IMR-90 (cell line): ENCODE measurements at regions not wholly inside any gene's neighbourhood (a gene's known extent, or its start where the extent isn't known, plus 50 kb on each side); places are given as distances from the start of the nearest gene placed in this dataset.

Experiments
- ATAC-seq: fragments of 200-7000 bp; cut with Tn5 transposase; 2 replicates; pipeline ENCODE4 v1.9.1; 2020; ENCODE audit warnings: low read depth, mild to moderate bottlenecking, moderate library complexity
- BruUV-seq: library from RNA; stranded (reverse); fragments of 400-500 nt; replicated peaks from 2 replicates; lab custom pipeline; 2021; lab: Mats Ljungman, UMichigan
- CTCF ChIA-PET: fragments of 300-600 bp; formaldehyde crosslinking; extraction: SDS; loops from one replicate; lab custom pipeline; 2021; ENCODE audit warnings: antibody characterized with exemption; lab: Yijun Ruan, JAX
- POLR2A ChIA-PET: fragments of 300-600 bp; sonication (Branson Sonifier 250); formaldehyde crosslinking; loops from one replicate; lab custom pipeline; 2022; ENCODE audit warnings: antibody characterized with exemption; ENCODE audit not compliant: unreplicated experiment; lab: Charles Lee
- DNase-seq: peaks from one replicate; pipeline ENCODE4 v3.0.0; 2013
- H2AFZ ChIP-seq: replicated peaks from 2 replicates; pipeline ENCODE3; 2013; ENCODE audit warnings: low read length, mild to moderate bottlenecking; ENCODE audit not compliant: poor library complexity
- H2AK5ac ChIP-seq: 2 replicates; pipeline ENCODE4 v1.6.1; 2013; ENCODE audit warnings: low read depth, low read length, inconsistent platforms
- H2AK9ac ChIP-seq: replicated peaks from 2 replicates; pipeline ENCODE3; 2013; ENCODE audit warnings: mild to moderate bottlenecking, low read depth, low read length, moderate library complexity; ENCODE audit not compliant: poor library complexity
- H2BK120ac ChIP-seq: 2 replicates; pipeline ENCODE4 v1.6.1; 2013; ENCODE audit warnings: low read depth, low read length, inconsistent platforms
- H2BK15ac ChIP-seq: 3 replicates; pipeline ENCODE4 v1.6.1; 2013; ENCODE audit warnings: low read depth, low read length, inconsistent platforms
- H2BK20ac ChIP-seq: 2 replicates; pipeline ENCODE4 v1.6.1; 2013; ENCODE audit warnings: low read depth, mild to moderate bottlenecking, inconsistent platforms, low read length, moderate library complexity
- H2BK5ac ChIP-seq: 2 replicates; pipeline ENCODE4 v1.6.1; 2013; ENCODE audit warnings: mild to moderate bottlenecking, low read depth, low read length, inconsistent platforms; ENCODE audit not compliant: poor library complexity, severe bottlenecking
- H3K14ac ChIP-seq: replicated peaks from 2 replicates; pipeline ENCODE4 v1.6.1; 2013; ENCODE audit warnings: low read depth, low read length, inconsistent platforms
- H3K18ac ChIP-seq: 2 replicates; pipeline ENCODE4 v1.6.1; 2013; ENCODE audit warnings: low read depth, low read length, control low read depth
- H3K23ac ChIP-seq: 2 replicates; pipeline ENCODE4 v1.6.1; 2013; ENCODE audit warnings: low read depth, low read length, inconsistent platforms
- H3K27ac ChIP-seq: 2 replicates; pipeline ENCODE4 v1.5.1; 2013; ENCODE audit warnings: mild to moderate bottlenecking, control low read depth, low read length; ENCODE audit not compliant: insufficient read depth
- H3K27me3 ChIP-seq: 2 replicates; pipeline ENCODE4 v1.6.1; 2013; ENCODE audit warnings: low read length; ENCODE audit not compliant: control insufficient read depth, insufficient read depth
- H3K36me3 ChIP-seq: 2 replicates; pipeline ENCODE4 v1.6.1; 2013; ENCODE audit warnings: low read length, mixed read lengths; ENCODE audit not compliant: control insufficient read depth, insufficient read depth
- H3K4ac ChIP-seq: 2 replicates; pipeline ENCODE4 v1.6.1; 2013; ENCODE audit warnings: low read depth, low read length, inconsistent platforms
- H3K4me1 ChIP-seq: 2 replicates; pipeline ENCODE4 v1.6.1; 2013; ENCODE audit warnings: low read length, mixed read lengths; ENCODE audit not compliant: control insufficient read depth, insufficient read depth
- H3K4me2 ChIP-seq: 2 replicates; pipeline ENCODE4 v1.6.1; 2013; ENCODE audit warnings: low read depth, mild to moderate bottlenecking, control low read depth, low read length, moderate library complexity
- H3K4me3 ChIP-seq: 2 replicates; pipeline ENCODE4 v1.5.1; 2013; ENCODE audit warnings: low read depth, mild to moderate bottlenecking, control low read depth, low read length, moderate library complexity; ENCODE audit not compliant: insufficient read depth
- H3K56ac ChIP-seq: 2 replicates; pipeline ENCODE4 v1.6.1; 2013; ENCODE audit warnings: low read length, inconsistent platforms; ENCODE audit not compliant: insufficient read depth; ENCODE audit errors: extremely low read depth
- H3K79me1 ChIP-seq, 2 experiments: 2 replicates each; pipeline ENCODE4 v1.6.1; 2013; ENCODE audit warnings: low read length in 2 of 2, inconsistent platforms in 1 of 2, low read depth in 1 of 2
- H3K9ac ChIP-seq: 2 replicates; pipeline ENCODE4 v1.6.1; 2013; ENCODE audit warnings: low read depth, low read length, control low read depth
- H3K9me1 ChIP-seq: 2 replicates; pipeline ENCODE4 v1.6.1; 2013; ENCODE audit warnings: low read length, inconsistent platforms; ENCODE audit not compliant: insufficient read depth
- H3K9me3 ChIP-seq: 2 replicates; pipeline ENCODE4 v1.6.1; 2013; ENCODE audit warnings: low read length; ENCODE audit not compliant: control insufficient read depth, insufficient read depth
- H4K20me1 ChIP-seq: 2 replicates; pipeline ENCODE4 v1.6.1; 2013; ENCODE audit warnings: low read length, inconsistent platforms; ENCODE audit not compliant: insufficient read depth
- H4K5ac ChIP-seq: 2 replicates; pipeline ENCODE4 v1.6.1; 2013; ENCODE audit warnings: mild to moderate bottlenecking, low read depth, low read length, control low read depth
- H4K8ac ChIP-seq, 2 experiments: 2 replicates each; pipeline ENCODE4 v1.6.1; 2013; ENCODE audit warnings: low read depth in 2 of 2, low read length in 2 of 2, control low read depth in 1 of 2, inconsistent platforms in 1 of 2
- H4K91ac ChIP-seq: 2 replicates; pipeline ENCODE4 v1.6.1; 2013; ENCODE audit warnings: low read depth, low read length, inconsistent platforms; ENCODE audit not compliant: insufficient read depth
- BHLHE40 ChIP-seq: fragments of 150-350 bp; IDR thresholded peaks from 2 replicates; pipeline ENCODE4 v1.6.1; 2016; ENCODE audit warnings: mild to moderate bottlenecking, low read depth, low read length
- CEBPB ChIP-seq: IDR thresholded peaks from 2 replicates; pipeline ENCODE4 v1.6.1; 2012; ENCODE audit warnings: low read depth, low read length, improper control_type of control experiment
- MAZ ChIP-seq: IDR thresholded peaks from 2 replicates; pipeline ENCODE4 v1.6.1; 2012; ENCODE audit warnings: low read depth, mild to moderate bottlenecking, low read length, improper control_type of control experiment, moderate library complexity, borderline replicate concordance
- NFE2L2 ChIP-seq: fragments of 150-350 bp; IDR thresholded peaks from 2 replicates; pipeline ENCODE4 v1.6.1; 2016; ENCODE audit warnings: low read depth, mild to moderate bottlenecking, low read length
- POLR2A ChIP-seq: IDR thresholded peaks from 2 replicates; pipeline ENCODE4 v1.6.1; 2012; ENCODE audit warnings: mild to moderate bottlenecking, low read depth, low read length
- RFX5 ChIP-seq: IDR thresholded peaks from 2 replicates; pipeline ENCODE4 v1.8.0; 2012; ENCODE audit warnings: low read depth, mild to moderate bottlenecking, low read length, moderate library complexity
- WGBS, 2 experiments: methylation state at CpG; one replicate each; pipeline versions ENCODE4 v1.1.5 to v1.1.7; 2013; ENCODE audit warnings: missing lambda C conversion rate in 2 of 2; ENCODE audit not compliant: insufficient read length in 1 of 2; ENCODE audit errors: extremely low coverage in 2 of 2; 5-methylcytosine and 5-hydroxymethylcytosine counted together
- dilution Hi-C: fragments of 300-500 bp; cut with HindIII; formaldehyde crosslinking; loops from one replicate; pipeline ENCODE4 v1.14.3; 2018; ENCODE audit warnings: low sequenced_read_pairs; ENCODE audit not compliant: unreplicated experiment
- in situ Hi-C: fragments of 300-500 bp; cut with MboI; formaldehyde crosslinking; loops from 3 replicates; pipeline ENCODE4 v1.14.3; 2019; ENCODE audit warnings: low sequenced_read_pairs, inconsistent platforms, mixed read lengths
- intact Hi-C: fragments of 100-400 bp; cut with micrococcal nuclease; formaldehyde crosslinking; loops from 2 replicates; pipeline ENCODE4 v1.10.0; 2022

GRCh38 chr2:30046979-30047378 lies 99.8 kb upstream of the YPEL5 start:
- Histone ChIP-seq H2AFZ (no peak overlapping the region), H4K20me1 (no peaks in the 10 kb centered on the region), H3K27ac (no peak overlapping the region), H3K4me2 (no peak overlapping the region), H3K36me3 (no peaks in the 10 kb centered on the region), H2BK15ac (no peak overlapping the region), H4K8ac (no peak overlapping the region), H2BK120ac (no peak overlapping the region), H2AK9ac (no peak overlapping the region), H3K56ac (no peak overlapping the region), H3K18ac (no peak overlapping the region), H4K5ac (no peak overlapping the region), H3K23ac (no peak overlapping the region), H3K79me1 (no peaks in the 10 kb centered on the region), H3K4me1 (no peaks in the 10 kb centered on the region), H3K4me3 (no peak overlapping the region), H2BK20ac (no peak overlapping the region), H3K4ac (no peak overlapping the region), H3K9ac (no peak overlapping the region), H3K9me1 (no peaks in the 10 kb centered on the region), H2BK5ac (no peak overlapping the region), H2AK5ac (no peak overlapping the region), H4K91ac (no peak overlapping the region), H3K9me3 (no peaks in the 10 kb centered on the region), H3K14ac (no peak overlapping the region), H3K27me3 (peaks cover 8% of the 10 kb centered on the region)
- ATAC-seq (no peak), DNase-seq (no peak)
- BruUV-seq, result no TSS peak
- ChIA-PET CTCF (no interaction called here), POLR2A (no interaction called here)
- in situ Hi-C loops, result no loop called here
- no peak for TF ChIP-seq BHLHE40
- TF ChIP-seq MAZ, result no peak
- no peak for TF ChIP-seq RFX5
- no peak for TF ChIP-seq NFE2L2
- TF ChIP-seq POLR2A, result no peak
- no peak for TF ChIP-seq CEBPB
- no CpG with 5 or more reads among the region's 3 CpGs for WGBS, 2 experiments
- intact Hi-C loops, result no loop called here
- dilution Hi-C loops, result no loop called here
